Cerebellar nuclear complex (tissue), 1 donor: ENCODE measurements at regions not wholly inside any gene's neighbourhood (a gene's known extent, or its start where the extent isn't known, plus 50 kb on each side); places are given as distances from the start of the nearest gene placed in this dataset.
"Not testable (repeated sequence)": the region's sequence is repeated elsewhere in the genome, so short reads cannot be mapped to it uniquely, and the experiment has no call there.

Experiments used
- DNase-seq, 2 experiments: peaks; one replicate each; lab custom pipeline; 2025; lab: John Stamatoyannopoulos, UW

DNA sequence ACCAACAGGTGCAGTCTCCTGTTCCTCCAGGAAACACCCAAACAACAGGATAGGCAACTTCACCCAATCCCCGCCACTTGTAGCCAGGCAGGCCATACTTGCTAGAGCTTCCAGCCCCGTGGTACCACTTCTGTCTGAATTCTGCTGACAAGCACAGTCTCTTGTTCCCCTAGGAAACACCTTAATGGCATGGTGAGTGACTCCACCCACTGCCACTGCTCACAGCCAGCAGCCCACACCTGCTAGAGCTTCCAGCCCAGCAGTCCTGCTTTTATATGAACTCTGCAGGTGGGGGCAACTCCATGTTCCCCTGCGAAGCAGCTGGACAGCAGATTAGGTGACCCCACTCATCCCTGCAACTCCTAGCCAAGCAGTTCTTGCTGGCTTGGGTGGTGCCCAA lies 52.6 kb upstream of the COBL start:
- not testable (repeated sequence) for DNase-seq

GRCh38 chr7:51368334-51368733 lies 51.7 kb upstream of the COBL start:
- DNase-seq = no peak

DNA sequence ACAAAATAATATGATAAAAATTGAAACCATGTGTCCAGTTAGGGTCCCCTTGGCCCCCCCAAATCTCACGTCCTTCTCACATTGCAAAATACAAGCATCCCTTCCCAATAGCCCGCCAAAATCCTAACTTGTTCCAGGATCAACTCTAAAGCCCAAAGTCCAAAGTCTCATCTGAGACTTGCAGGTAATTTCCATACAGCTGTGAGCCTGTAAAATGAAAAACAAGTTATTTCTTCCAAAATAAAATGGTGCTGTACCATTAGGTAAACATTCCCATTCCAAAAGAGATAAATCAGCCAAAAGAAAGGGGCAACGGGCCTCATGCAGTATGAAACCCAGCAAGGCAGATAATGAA lies 51.0 kb upstream of the COBL start:
- DNase-seq = no peak

GRCh38 chr7:51366930-51367613 lies 50.5 kb upstream of the COBL start:
- DNase-seq = peak in 1 of 2 experiments; percentile 52
